GM12865 (cell line): ENCODE measurements at regions not wholly inside any gene's neighbourhood (a gene's known extent, or its start where the extent isn't known, plus 50 kb on each side); places are given as distances from the start of the nearest gene placed in this dataset.

ENCODE experiments used
- DNase-seq: peaks from one replicate; pipeline ENCODE4 v3.0.0; 2010; ENCODE audit warnings: low read depth
- H3K4me3 ChIP-seq: 2 replicates; pipeline ENCODE4 v1.5.1; 2011; ENCODE audit warnings: mild to moderate bottlenecking, low read depth, low read length, control low read depth
- CTCF ChIP-seq: IDR thresholded peaks from 2 replicates; pipeline ENCODE4 v1.5.1; 2011; ENCODE audit warnings: low read length, control low read depth, low read depth, inconsistent platforms; ENCODE audit not compliant: insufficient read depth; ENCODE audit errors: missing control alignments

DNA sequence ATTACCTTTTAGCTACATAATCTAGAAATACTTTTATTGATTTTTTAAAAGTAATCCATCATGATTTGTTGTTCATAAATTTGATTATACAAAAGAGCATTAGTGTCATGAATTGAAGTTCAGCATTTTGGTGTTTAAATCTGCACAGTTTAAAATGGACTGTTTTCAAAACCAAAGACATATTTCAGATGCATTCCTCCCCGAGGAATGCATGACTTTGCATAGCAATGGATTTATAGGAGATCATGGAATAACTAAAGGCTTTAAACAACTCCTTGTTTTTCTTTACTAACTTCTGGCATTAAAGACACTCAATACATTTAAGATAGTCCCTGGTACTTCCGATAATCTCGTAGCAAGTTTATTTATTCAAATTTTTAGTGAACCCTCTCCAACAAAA, 863.1 kb upstream of the TMPRSS15 start:
- no peak for TF ChIP-seq CTCF
- no peak overlapping the region for H3K4me3 ChIP-seq
- DNase-seq: no peak

DNA sequence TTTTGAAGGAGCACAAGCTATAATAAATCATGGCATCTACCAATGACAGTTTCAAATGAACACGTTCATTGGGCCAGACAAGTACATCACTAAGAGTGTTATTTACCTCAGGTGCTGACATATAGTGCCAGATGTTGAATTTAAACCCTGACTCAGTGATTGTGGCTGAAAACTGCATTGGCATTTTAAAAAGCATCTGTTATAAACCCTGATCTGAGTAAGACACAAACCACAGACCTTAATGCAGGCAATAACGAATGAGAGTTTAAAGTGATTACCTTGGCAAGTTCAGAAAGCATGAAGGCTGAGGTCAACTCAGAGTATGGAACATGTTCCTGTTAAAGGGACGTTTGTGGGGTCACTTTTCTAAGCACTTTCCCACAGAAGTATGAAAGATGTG, 865.1 kb upstream of the TMPRSS15 start:
- no peak overlapping the region for H3K4me3 ChIP-seq
- no peak for TF ChIP-seq CTCF
- peak; percentile 1 for DNase-seq

DNA sequence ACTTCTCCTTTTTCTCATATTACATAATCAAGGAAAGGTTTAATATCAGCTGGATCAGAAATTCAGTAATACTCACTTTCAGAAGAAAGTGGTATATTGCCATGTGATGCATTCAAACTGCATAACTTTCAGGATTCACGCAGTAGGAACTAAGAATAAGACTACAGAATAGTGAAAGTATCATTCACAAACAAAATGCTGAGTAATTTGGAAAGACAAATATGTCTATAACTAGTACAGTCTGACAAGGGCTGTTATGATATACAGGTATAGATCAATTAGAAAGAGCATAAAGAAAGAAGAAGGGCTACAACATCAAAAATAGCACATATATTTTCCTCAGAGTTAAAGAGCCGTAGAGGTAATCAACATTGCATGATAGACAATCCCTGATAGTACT, 871.5 kb upstream of the TMPRSS15 start:
- no peak overlapping the region for H3K4me3 ChIP-seq
- no peak for TF ChIP-seq CTCF
- DNase-seq: no peak

- no peak for TF ChIP-seq CTCF
- H3K4me3 ChIP-seq: no peak overlapping the region
- DNase-seq: no peak
Measured at GRCh38 chr21:19276665-19277064, 873.1 kb upstream of the TMPRSS15 start.

DNA sequence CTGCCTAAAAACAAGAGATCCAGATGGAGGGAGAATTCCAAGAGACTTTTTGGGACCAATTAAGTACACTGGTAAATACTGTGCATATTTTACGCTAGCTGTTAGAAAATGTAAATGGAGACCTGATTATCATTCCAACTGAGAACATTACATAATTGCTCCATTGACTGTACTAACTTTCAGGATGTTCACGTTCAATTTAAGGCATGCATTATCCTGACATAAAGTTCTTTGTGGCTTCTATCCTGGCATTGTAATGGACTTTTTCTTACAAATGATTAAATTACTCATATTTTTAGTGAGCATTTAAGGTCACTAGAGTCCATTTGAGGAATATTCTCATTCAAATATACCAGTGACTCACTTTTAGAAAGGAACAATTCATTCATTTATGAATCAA, 883.3 kb upstream of the TMPRSS15 start:
- DNase-seq: no peak
- H3K4me3 ChIP-seq: no peak overlapping the region
- no peak for TF ChIP-seq CTCF

GRCh38 chr21:19290328-19290727, 886.7 kb upstream of the TMPRSS15 start:
- DNase-seq: no peak
- H3K4me3 ChIP-seq: no peak overlapping the region

More at GRCh38 chr21:19290328-19290727, 886.7 kb upstream of the TMPRSS15 start:
- TF ChIP-seq CTCF: no peak
